ENCODE measurements at regions not wholly inside any gene's neighbourhood (a gene's known extent, or its start where the extent isn't known, plus 50 kb on each side); places are given as distances from the start of the nearest gene placed in this dataset.
"Not testable (repeated sequence)": the region's sequence is repeated elsewhere in the genome, so short reads cannot be mapped to it uniquely, and the experiment has no call there.

- H3K9me3 ChIP-seq (ENCODE audit: insufficient read depth, low read depth, low read length); H3K4me1 ChIP-seq (ENCODE audit: insufficient read depth, low read length); H3K36me3 ChIP-seq (ENCODE audit: insufficient read depth, low read depth, low read length); H3K9ac ChIP-seq (ENCODE audit: low read depth, low read length); H3K4me3 ChIP-seq (ENCODE audit: low read length); H3K27ac ChIP-seq (ENCODE audit: low read length); H3K27me3 ChIP-seq (ENCODE audit: insufficient read depth, low read length): not testable (repeated sequence)
Observed at GRCh38 chr12:131224226-131225065, 270.7 kb downstream of the ADGRD1 start.

GRCh38 chr12:131225066-131225380 is 271.3 kb downstream of the ADGRD1 start:
- not testable (repeated sequence) for H3K9me3 ChIP-seq (ENCODE audit: insufficient read depth, low read depth, low read length); H3K27me3 ChIP-seq (ENCODE audit: insufficient read depth, low read length); H3K36me3 ChIP-seq (ENCODE audit: insufficient read depth, low read depth, low read length); H3K4me3 ChIP-seq (ENCODE audit: low read length); H3K9ac ChIP-seq (ENCODE audit: low read depth, low read length); H3K27ac ChIP-seq (ENCODE audit: low read length); H3K4me1 ChIP-seq (ENCODE audit: insufficient read depth, low read length)

- peaks cover 9% of the 10 kb centered on the region; the same call in 1 of the 2 replicates for H3K4me1 ChIP-seq (ENCODE audit: insufficient read depth, low read length)
- H3K9me3 ChIP-seq (ENCODE audit: insufficient read depth, low read depth, low read length) = no peaks in the 10 kb centered on the region
- H3K9ac ChIP-seq (ENCODE audit: low read depth, low read length) = no peak overlapping the region
- H3K27me3 ChIP-seq (ENCODE audit: insufficient read depth, low read length) = no peaks in the 10 kb centered on the region
- H3K27ac ChIP-seq (ENCODE audit: low read length) = no peak overlapping the region
- H3K4me3 ChIP-seq (ENCODE audit: low read length) = no peak overlapping the region
- H3K36me3 ChIP-seq (ENCODE audit: insufficient read depth, low read depth, low read length) = no peaks in the 10 kb centered on the region
Observed at GRCh38 chr12:131226345-131227265, 272.9 kb downstream of the ADGRD1 start.

GRCh38 chr12:131227641-131228040 is 273.9 kb downstream of the ADGRD1 start:
- not testable (repeated sequence) for H3K4me1 ChIP-seq (ENCODE audit: insufficient read depth, low read length); H3K27me3 ChIP-seq (ENCODE audit: insufficient read depth, low read length); H3K27ac ChIP-seq (ENCODE audit: low read length); H3K9me3 ChIP-seq (ENCODE audit: insufficient read depth, low read depth, low read length); H3K36me3 ChIP-seq (ENCODE audit: insufficient read depth, low read depth, low read length); H3K4me3 ChIP-seq (ENCODE audit: low read length); H3K9ac ChIP-seq (ENCODE audit: low read depth, low read length)

GRCh38 chr12:131229079-131229425 is 275.3 kb downstream of the ADGRD1 start:
- not testable (repeated sequence) for H3K9me3 ChIP-seq (ENCODE audit: insufficient read depth, low read depth, low read length); H3K27me3 ChIP-seq (ENCODE audit: insufficient read depth, low read length); H3K4me1 ChIP-seq (ENCODE audit: insufficient read depth, low read length); H3K36me3 ChIP-seq (ENCODE audit: insufficient read depth, low read depth, low read length); H3K27ac ChIP-seq (ENCODE audit: low read length); H3K9ac ChIP-seq (ENCODE audit: low read depth, low read length); H3K4me3 ChIP-seq (ENCODE audit: low read length)

- no peaks in the 10 kb centered on the region for H3K27me3 ChIP-seq (ENCODE audit: insufficient read depth, low read length)
- no peaks in the 10 kb centered on the region for H3K36me3 ChIP-seq (ENCODE audit: insufficient read depth, low read depth, low read length)
- H3K9ac ChIP-seq (ENCODE audit: low read depth, low read length) = 0 out of 2 replicates have a peak overlapping the region, but pooled peaks have one; percentile 31
- H3K9me3 ChIP-seq (ENCODE audit: insufficient read depth, low read depth, low read length) = peaks cover 7% of the 10 kb centered on the region; the same call in 1 of the 2 replicates
- H3K4me1 ChIP-seq (ENCODE audit: insufficient read depth, low read length) = peaks cover 9% of the 10 kb centered on the region; the same call in 1 of the 2 replicates
- H3K27ac ChIP-seq (ENCODE audit: low read length) = peak overlapping the region; percentile 37
- peak overlapping the region; percentile 39; the same call in 1 of the 2 replicates for H3K4me3 ChIP-seq (ENCODE audit: low read length)
Observed at GRCh38 chr12:131229426-131230339, 276.0 kb downstream of the ADGRD1 start.

GRCh38 chr12:131230340-131231031 is 276.8 kb downstream of the ADGRD1 start:
- no peaks in the 10 kb centered on the region for H3K36me3 ChIP-seq (ENCODE audit: insufficient read depth, low read depth, low read length)
- no peak overlapping the region for H3K4me3 ChIP-seq (ENCODE audit: low read length)
- no peak overlapping the region for H3K27ac ChIP-seq (ENCODE audit: low read length)
- H3K9me3 ChIP-seq (ENCODE audit: insufficient read depth, low read depth, low read length) = peaks cover 7% of the 10 kb centered on the region; the same call in 1 of the 2 replicates
- no peak overlapping the region for H3K9ac ChIP-seq (ENCODE audit: low read depth, low read length)
- no peaks in the 10 kb centered on the region for H3K27me3 ChIP-seq (ENCODE audit: insufficient read depth, low read length)
- H3K4me1 ChIP-seq (ENCODE audit: insufficient read depth, low read length) = peaks cover 9% of the 10 kb centered on the region; the same call in 1 of the 2 replicates

- peaks cover 9% of the 10 kb centered on the region; the same call in 1 of the 2 replicates for H3K4me1 ChIP-seq (ENCODE audit: insufficient read depth, low read length)
- H3K27ac ChIP-seq (ENCODE audit: low read length) = no peak overlapping the region
- no peak overlapping the region for H3K9ac ChIP-seq (ENCODE audit: low read depth, low read length)
- H3K4me3 ChIP-seq (ENCODE audit: low read length) = no peak overlapping the region
- H3K9me3 ChIP-seq (ENCODE audit: insufficient read depth, low read depth, low read length) = peaks cover 7% of the 10 kb centered on the region; the same call in 1 of the 2 replicates
- no peaks in the 10 kb centered on the region for H3K36me3 ChIP-seq (ENCODE audit: insufficient read depth, low read depth, low read length)
- no peaks in the 10 kb centered on the region for H3K27me3 ChIP-seq (ENCODE audit: insufficient read depth, low read length)
Observed at GRCh38 chr12:131231032-131231980, 277.6 kb downstream of the ADGRD1 start.

GRCh38 chr12:131232036-131232435 is 278.3 kb downstream of the ADGRD1 start:
- Histone ChIP-seq H3K4me1 (ENCODE audit: insufficient read depth, low read length) (peaks cover 9% of the 10 kb centered on the region; the same call in 1 of the 2 replicates), H3K9ac (ENCODE audit: low read depth, low read length) (no peak overlapping the region), H3K27ac (ENCODE audit: low read length) (no peak overlapping the region), H3K27me3 (ENCODE audit: insufficient read depth, low read length) (no peaks in the 10 kb centered on the region), H3K9me3 (ENCODE audit: insufficient read depth, low read depth, low read length) (peaks cover 7% of the 10 kb centered on the region; the same call in 1 of the 2 replicates), H3K4me3 (ENCODE audit: low read length) (no peak overlapping the region), H3K36me3 (ENCODE audit: insufficient read depth, low read depth, low read length) (no peaks in the 10 kb centered on the region)

GRCh38 chr12:131232872-131233271 is 279.2 kb downstream of the ADGRD1 start:
- H3K4me1 ChIP-seq (ENCODE audit: insufficient read depth, low read length); H3K27me3 ChIP-seq (ENCODE audit: insufficient read depth, low read length): not testable (repeated sequence)

More at GRCh38 chr12:131232872-131233271, 279.2 kb downstream of the ADGRD1 start:
- not testable (repeated sequence) for H3K9ac ChIP-seq (ENCODE audit: low read depth, low read length); H3K4me3 ChIP-seq (ENCODE audit: low read length); H3K9me3 ChIP-seq (ENCODE audit: insufficient read depth, low read depth, low read length); H3K27ac ChIP-seq (ENCODE audit: low read length); H3K36me3 ChIP-seq (ENCODE audit: insufficient read depth, low read depth, low read length)

Measured in iPS-20b (cell line).